ENCODE measurements at regions not wholly inside any gene's neighbourhood (a gene's known extent, or its start where the extent isn't known, plus 50 kb on each side); places are given as distances from the start of the nearest gene placed in this dataset.

GRCh38 chr9:28656727-28657126 is 1083.4 kb upstream of the C9orf72 start:
- no peak for DNase-seq

- no peak for DNase-seq
Measured at GRCh38 chr9:28661853-28662252, 1088.6 kb upstream of the C9orf72 start.

- DNase-seq, result no peak
Measured at GRCh38 chr9:28662675-28663074, 1089.4 kb upstream of the C9orf72 start.

GRCh38 chr9:28668158-28668557 is 1094.9 kb upstream of the C9orf72 start:
- DNase-seq, result no peak

GRCh38 chr9:28671000-28671399 is 1097.7 kb upstream of the C9orf72 start:
- no peak for DNase-seq

- DNase-seq, result no peak
Measured at GRCh38 chr9:28678097-28678496, 1104.8 kb upstream of the C9orf72 start.

GRCh38 chr9:28688172-28688571 is 1114.9 kb upstream of the C9orf72 start:
- DNase-seq, result no peak

GRCh38 chr9:28692012-28692411 is 1118.7 kb upstream of the C9orf72 start:
- DNase-seq, result no peak

- DNase-seq, result no peak
Measured at GRCh38 chr9:28696960-28697359, 1123.7 kb upstream of the C9orf72 start.

- no peak for DNase-seq
Measured at GRCh38 chr9:28699632-28700031, 1126.4 kb upstream of the C9orf72 start.

GRCh38 chr9:28707616-28708015 is 1134.3 kb upstream of the C9orf72 start:
- DNase-seq, result no peak

GRCh38 chr9:28714188-28714587 is 1140.9 kb upstream of the C9orf72 start:
- DNase-seq, result no peak

GRCh38 chr9:28718226-28718625 is 1144.9 kb upstream of the C9orf72 start:
- DNase-seq, result no peak

- no peak for DNase-seq
Measured at GRCh38 chr9:28720746-28721145, 1147.5 kb upstream of the C9orf72 start.

- no peak for DNase-seq
Measured at GRCh38 chr9:28730111-28730510, 1156.8 kb upstream of the C9orf72 start.

- DNase-seq, result no peak
Measured at GRCh38 chr9:28735738-28736342, 1162.6 kb upstream of the C9orf72 start.

- DNase-seq, result no peak
Measured at GRCh38 chr9:28741459-28741858, 1168.2 kb upstream of the C9orf72 start.

GRCh38 chr9:28747351-28747985 is 1174.2 kb upstream of the C9orf72 start:
- no peak for DNase-seq

GRCh38 chr9:28750136-28750535 is 1176.9 kb upstream of the C9orf72 start:
- DNase-seq, result no peak

GRCh38 chr9:28758341-28758740 is 1185.1 kb upstream of the C9orf72 start:
- DNase-seq, result no peak

GRCh38 chr9:28758971-28759370 is 1185.7 kb upstream of the C9orf72 start:
- DNase-seq, result no peak

- no peak for DNase-seq
Measured at GRCh38 chr9:28762167-28762566, 1188.9 kb upstream of the C9orf72 start.

- DNase-seq, result no peak
Measured at GRCh38 chr9:28764532-28764931, 1191.3 kb upstream of the C9orf72 start.

- DNase-seq, result no peak
Measured at GRCh38 chr9:28770226-28770625, 1196.9 kb upstream of the C9orf72 start.

- DNase-seq, result no peak
Measured at GRCh38 chr9:28770827-28771226, 1197.5 kb upstream of the C9orf72 start.

Measured in T-helper 9 cell (primary cell).